Globus pallidus (tissue), 1 donor: ENCODE measurements at regions not wholly inside any gene's neighbourhood (a gene's known extent, or its start where the extent isn't known, plus 50 kb on each side); places are given as distances from the start of the nearest gene placed in this dataset.
"Not testable (repeated sequence)": the region's sequence is repeated elsewhere in the genome, so short reads cannot be mapped to it uniquely, and the experiment has no call there.

ENCODE experiments used
- DNase-seq: peaks from one replicate; pipeline ENCODE4 v3.0.0-alpha.2; 2015; ENCODE audit warnings: low spot score

DNA sequence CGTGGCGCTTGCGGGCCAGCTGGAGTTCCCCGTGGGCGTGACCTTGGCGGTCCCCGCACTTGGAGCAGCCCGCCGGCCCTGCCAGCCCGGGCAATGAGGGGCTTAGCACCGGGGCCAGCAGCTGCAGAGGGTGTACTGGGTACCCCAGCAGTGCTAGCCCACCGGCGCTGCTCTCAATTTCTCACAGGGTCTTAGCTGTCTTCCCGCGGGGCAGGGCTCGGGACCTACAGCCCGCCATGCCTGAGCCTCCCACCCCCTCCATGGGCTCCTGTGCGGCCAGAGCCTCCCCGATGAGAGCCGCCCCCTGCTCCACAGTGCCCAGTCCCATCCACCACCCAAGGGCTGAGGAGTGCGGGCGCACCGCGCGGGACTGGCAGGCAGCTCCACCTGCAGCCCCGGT is 94.0 kb upstream of the NIPBL start:
- DNase-seq = not testable (repeated sequence)

DNA sequence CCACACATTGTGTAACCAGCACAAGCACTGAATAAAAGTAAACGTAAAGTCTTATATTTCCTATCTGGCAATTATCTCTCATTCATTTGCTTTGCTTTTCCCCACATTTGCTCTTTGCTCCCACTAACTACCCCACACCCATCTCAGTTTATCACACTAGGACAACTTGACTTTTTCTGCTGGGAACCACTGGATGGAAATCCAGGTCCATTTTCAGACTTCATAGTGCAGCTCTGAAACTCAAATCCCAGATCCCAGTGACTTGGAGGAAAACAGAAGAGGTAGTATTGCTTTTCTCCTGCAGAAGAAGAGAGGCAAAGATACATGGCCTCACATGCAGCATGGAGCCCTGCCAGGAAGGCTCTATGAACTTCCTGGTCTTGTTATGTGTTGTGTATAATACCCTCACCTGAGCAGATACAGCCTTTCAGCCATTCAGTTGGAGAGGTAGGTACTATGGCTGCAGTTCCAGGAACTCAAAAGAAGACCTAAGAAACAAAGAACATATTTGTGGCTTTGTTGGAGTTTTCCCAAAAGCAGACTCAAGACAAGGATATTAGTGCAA is 90.0 kb upstream of the NIPBL start:
- DNase-seq = no peak

DNA sequence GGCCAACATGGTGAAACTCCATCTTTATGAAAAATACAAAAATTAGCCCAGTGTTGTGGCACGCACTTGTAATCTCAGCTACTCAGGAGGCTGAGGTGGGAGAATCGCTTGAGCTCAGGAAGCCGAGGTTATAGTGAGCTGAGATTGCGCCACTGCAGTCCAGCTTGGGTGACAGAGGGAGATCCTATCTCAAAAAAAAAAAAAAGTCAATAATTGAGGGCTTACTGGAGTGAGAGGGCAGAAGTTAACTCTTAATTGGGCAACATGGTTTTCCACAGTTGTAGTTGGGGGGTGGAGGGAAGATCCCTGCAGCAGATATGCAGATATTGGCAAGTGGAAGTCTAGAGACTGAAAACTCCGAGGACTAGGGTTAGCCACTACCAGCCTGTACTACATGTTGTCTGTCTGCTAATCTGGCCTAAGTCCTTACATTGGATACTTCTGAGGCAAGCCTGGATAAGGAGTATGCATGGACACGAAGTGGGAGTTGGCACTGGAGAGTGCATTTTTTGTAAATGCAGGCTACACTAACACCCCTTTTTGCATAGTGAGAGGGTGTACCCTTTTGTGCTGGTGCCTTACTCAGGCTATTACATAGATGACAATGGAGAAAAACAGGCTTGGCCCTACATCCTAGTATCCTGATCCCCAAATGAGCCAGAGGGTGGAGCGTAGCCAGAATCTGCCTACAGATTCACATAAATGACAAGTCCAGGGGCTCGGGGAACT is 89.0 kb upstream of the NIPBL start:
- DNase-seq = no peak

DNA sequence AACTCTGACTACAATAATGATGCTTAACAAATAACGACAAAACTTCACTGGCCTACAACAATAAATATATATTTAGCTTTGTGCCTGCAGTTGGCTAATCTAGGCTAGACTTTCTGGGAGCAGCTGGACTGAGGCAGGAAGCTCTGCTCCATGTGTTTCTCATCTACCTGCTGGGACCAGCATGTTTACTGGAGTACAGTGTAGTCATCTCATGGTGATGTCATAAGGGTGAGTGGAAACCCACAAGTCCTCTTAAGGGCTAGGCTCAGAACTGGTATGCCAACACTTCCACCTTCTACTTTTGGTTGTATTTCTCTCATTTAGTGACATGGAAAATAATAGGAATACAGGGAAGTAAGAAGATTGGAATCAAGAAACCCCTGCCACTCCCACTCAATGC is 85.7 kb upstream of the NIPBL start:
- no peak for DNase-seq

DNA sequence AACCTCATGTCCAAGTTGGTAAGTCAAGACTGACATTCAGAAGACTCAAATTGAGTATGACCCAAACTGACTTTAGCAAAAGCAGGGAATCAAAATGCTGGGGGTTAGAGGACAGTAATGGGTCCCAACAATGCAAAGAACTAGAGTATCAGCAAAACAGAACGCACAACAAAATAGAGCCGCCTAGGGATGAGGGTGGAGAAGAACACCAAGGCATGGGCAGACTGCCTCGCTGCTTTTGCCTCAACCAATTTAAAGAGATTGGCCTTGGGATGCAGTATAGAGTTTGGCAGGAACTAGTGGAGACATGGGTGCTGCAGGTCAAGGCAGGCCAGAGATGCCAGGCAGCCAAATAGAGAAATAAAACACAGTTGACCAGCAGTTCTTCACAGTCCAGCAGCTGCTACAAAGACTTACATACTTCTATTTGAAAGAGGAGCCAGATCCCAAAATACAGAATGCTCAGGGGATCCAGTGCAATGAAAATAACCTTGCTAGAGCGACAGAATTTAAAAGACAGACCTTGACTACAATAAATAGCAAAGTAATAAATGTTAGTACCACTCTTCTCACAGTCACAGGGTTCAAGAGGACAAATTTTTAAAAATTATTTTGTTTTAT is 83.9 kb upstream of the NIPBL start:
- DNase-seq = no peak

DNA sequence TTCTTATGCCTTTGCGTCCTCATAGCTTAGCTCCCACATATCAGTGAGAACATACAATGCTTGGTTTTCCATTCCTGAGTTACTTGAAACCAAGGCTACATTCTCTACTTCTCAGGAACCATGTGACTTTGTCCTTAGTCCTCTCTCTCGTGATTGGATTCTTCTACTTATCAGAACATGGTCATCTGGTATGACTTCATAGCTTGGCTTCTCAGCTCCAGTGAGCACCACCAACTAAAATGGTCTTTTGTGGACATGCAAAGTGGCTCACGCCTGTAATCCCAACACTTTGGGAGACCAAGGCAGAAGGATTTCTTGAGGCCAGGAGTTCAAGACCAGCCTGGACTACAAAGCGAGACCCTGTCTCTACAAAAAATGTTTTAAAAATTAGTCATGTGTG is 81.2 kb upstream of the NIPBL start:
- no peak for DNase-seq

DNA sequence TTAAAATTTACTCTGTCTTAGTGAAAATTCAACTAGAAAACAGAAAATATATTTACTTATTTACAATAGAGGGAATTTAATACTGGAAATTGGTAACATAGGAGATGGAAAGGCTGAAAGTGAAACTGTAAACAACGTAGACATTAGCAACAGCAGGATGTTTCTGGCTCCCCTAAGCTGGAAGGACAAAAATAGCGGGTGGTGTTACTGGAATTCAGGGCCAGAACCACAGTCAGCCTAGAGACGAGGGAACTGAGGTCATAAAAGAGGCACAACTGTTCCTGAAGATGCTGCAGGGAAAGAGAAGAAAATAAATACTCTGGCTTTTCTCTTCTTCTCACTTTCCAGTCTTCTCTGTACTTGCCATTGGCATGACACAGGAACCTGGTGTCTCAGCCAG is 80.4 kb upstream of the NIPBL start:
- no peak for DNase-seq

DNA sequence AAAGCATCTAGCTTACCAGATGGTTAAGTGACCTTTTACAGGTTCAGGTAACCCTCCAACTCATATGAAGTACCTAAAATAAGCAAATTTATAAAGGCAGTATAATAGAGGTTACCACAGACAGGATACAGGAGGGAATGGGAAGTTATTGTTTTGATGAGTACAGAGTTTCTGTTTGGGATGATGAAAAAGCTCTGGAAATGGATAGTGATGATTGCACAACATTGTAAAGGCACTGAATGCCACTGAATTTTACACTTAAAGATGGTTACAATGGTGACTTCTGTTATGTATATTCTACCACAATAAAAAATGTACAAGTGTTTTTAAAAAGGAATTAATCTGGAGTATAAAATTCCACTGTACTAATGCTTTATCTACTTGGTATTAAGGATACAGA is 75.0 kb upstream of the NIPBL start:
- DNase-seq = no peak

DNA sequence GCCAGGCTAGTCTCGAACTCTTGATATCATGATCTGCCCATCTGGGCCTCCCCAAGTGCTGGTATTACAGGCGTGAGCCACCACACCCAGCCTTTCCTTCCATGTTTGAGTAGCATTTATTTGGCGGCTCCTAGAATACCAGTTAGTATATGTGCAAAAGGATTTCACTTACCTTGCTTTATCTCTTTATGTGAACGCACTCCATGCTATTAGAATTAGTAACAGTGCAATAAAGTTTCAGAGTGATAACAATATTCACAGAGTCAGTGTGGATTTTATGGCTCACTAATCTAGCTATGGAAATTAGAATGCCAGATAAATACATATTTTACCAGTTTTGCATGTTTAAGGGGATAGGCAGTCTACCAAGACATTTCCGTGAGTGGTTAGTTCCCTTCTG is 74.4 kb upstream of the NIPBL start:
- DNase-seq = no peak

DNA sequence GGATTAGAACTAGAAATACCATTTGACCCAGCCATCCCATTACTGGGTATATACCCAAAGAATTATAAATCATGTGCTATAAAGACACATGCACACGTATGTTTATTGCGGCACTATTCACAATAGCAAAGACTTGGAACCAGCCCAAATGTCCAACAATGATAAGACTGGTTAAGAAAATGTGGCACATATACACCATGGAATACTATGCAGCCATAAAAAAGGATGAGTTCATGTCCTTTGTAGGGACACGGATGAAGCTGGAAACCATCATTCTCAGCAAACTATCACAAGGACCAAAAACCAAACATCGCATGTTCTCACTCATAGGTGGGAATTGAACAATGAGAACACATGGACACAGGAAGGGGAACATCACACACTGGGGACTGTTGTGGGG is 63.3 kb upstream of the NIPBL start:
- DNase-seq = not testable (repeated sequence)

DNA sequence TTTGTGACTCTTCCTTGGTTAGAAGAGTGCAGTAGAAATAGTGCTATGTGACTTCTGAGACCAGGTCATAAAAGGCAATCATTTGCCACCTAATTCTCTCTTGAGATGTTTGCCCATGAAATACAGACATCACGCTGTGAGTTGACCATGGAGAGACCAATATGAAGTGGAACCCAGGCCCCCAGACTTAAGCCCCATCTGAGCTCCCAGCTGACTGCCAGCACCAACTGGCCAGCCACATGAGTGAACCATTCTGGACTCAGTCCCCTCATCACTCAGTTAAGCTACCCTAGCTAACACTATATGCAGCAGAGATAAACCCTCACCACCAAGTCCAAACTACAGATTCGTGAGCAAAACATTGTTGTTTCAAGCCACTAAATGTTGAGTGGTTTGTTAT is 60.7 kb upstream of the NIPBL start:
- no peak for DNase-seq

DNA sequence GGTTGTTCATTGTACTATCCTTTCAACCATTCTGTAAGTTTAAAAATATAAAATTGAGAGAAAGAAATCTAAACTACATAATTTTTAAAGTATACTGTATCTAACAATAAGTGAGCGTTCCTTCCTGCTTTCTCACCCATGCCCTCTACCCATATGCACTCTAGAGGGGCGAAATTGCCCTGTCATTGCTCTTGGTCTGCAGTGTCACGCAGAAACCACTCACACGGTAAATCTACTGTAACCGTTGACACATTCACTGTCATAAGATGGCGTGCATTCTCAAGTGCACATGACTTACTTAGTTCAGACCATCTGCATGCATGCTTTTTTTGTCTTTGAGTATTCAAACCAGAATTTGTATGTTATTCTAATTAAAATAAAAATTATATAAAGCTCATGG is 55.7 kb upstream of the NIPBL start:
- no peak for DNase-seq

DNA sequence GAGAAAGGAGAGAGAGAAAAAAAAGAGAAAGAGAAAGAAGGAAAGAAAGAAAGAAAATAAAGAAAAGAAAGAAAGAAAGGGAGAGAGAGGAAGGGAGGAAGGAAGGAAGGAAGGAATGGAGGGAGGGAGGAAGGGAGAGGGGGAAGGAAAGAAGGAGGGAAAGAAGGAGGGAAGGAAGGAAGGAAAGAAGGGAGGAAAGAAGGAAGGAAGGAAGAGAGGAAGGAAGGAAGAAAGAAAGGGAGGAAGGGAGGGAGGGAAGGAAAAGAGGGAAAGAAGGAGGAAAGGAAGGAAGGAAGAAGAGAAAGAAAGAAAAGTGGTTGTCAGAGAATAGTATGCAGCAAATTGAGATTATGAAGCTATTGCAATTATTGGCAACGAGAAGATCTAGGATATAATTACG is 49.9 kb upstream of the NIPBL start:
- no peak for DNase-seq
